ENCODE measurements at regions not wholly inside any gene's neighbourhood (a gene's known extent, or its start where the extent isn't known, plus 50 kb on each side); places are given as distances from the start of the nearest gene placed in this dataset.

DNA sequence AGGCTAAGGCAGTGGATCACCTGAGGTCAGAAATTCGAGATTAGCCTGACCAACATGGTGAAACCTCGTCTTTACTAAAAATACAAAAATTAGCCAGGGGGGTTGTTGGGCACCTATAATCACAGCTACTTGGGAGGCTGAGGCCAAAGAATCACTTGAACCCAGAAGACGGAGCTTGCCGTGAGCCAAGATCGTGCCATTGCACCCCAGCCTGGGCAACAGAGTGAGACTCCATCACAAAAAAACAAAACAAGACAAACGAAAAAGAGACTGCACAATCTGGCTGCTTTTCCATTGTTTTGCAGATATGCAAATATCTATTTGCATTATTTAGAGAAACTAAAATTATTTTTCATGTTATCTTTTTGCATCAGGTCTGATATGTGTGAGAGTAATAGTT lies 83.6 kb downstream of the ZNF486 start:
- TF ChIP-seq, protein P1, sequence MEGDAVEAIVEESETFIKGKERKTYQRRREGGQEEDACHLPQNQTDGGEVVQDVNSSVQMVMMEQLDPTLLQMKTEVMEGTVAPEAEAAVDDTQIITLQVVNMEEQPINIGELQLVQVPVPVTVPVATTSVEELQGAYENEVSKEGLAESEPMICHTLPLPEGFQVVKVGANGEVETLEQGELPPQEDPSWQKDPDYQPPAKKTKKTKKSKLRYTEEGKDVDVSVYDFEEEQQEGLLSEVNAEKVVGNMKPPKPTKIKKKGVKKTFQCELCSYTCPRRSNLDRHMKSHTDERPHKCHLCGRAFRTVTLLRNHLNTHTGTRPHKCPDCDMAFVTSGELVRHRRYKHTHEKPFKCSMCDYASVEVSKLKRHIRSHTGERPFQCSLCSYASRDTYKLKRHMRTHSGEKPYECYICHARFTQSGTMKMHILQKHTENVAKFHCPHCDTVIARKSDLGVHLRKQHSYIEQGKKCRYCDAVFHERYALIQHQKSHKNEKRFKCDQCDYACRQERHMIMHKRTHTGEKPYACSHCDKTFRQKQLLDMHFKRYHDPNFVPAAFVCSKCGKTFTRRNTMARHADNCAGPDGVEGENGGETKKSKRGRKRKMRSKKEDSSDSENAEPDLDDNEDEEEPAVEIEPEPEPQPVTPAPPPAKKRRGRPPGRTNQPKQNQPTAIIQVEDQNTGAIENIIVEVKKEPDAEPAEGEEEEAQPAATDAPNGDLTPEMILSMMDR (IDR thresholded peaks at IDR 0.05) = no peak
- no peaks in the 10 kb centered on the region for H3K36me3 ChIP-seq

DNA sequence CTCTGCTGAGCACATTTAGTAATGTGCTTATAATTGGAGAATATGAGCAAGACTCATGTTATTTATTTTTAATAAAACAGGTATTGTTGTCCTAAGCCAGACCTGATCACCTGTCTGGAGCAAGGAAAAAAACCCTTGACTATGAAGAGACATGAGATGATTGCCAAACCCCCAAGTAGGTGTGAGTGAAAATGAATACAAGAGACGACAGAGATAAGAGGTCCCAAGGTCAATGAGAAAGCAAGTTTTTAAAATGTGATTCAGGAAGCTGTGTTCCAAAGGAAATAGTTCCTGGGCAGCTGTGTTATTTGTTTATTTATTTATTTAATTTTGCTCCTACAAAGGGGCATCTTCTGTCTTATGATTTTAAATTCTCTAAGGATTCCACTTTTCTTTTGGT lies 83.1 kb downstream of the ZNF486 start:
- TF ChIP-seq, protein P1 (IDR thresholded peaks at IDR 0.05) = no peak
- Histone ChIP-seq H3K9me3 (no peaks in the 10 kb centered on the region), H3K4me1 (no peaks in the 10 kb centered on the region), H3K36me3 (no peaks in the 10 kb centered on the region), H3K27ac (no peak overlapping the region), H3K27me3 (no peaks in the 10 kb centered on the region), H3K4me3 (no peak overlapping the region)
- DNase-seq (ENCODE audit: low spot score in 2 of 2) = no peak
- intact Hi-C loops (cut with DNase I) = no loop called here

More for the DNA sequence above, 83.6 kb downstream of the ZNF486 start:
- no peak overlapping the region for H3K27ac ChIP-seq
- H3K27me3 ChIP-seq = no peaks in the 10 kb centered on the region
- intact Hi-C loops (cut with DNase I) = no loop called here
- no peaks in the 10 kb centered on the region for H3K4me1 ChIP-seq
- H3K9me3 ChIP-seq = no peaks in the 10 kb centered on the region
- no peak for DNase-seq (ENCODE audit: low spot score in 2 of 2)
- H3K4me3 ChIP-seq = no peak overlapping the region
